ENCODE measurements at regions not wholly inside any gene's neighbourhood (a gene's known extent, or its start where the extent isn't known, plus 50 kb on each side); places are given as distances from the start of the nearest gene placed in this dataset.

DNA sequence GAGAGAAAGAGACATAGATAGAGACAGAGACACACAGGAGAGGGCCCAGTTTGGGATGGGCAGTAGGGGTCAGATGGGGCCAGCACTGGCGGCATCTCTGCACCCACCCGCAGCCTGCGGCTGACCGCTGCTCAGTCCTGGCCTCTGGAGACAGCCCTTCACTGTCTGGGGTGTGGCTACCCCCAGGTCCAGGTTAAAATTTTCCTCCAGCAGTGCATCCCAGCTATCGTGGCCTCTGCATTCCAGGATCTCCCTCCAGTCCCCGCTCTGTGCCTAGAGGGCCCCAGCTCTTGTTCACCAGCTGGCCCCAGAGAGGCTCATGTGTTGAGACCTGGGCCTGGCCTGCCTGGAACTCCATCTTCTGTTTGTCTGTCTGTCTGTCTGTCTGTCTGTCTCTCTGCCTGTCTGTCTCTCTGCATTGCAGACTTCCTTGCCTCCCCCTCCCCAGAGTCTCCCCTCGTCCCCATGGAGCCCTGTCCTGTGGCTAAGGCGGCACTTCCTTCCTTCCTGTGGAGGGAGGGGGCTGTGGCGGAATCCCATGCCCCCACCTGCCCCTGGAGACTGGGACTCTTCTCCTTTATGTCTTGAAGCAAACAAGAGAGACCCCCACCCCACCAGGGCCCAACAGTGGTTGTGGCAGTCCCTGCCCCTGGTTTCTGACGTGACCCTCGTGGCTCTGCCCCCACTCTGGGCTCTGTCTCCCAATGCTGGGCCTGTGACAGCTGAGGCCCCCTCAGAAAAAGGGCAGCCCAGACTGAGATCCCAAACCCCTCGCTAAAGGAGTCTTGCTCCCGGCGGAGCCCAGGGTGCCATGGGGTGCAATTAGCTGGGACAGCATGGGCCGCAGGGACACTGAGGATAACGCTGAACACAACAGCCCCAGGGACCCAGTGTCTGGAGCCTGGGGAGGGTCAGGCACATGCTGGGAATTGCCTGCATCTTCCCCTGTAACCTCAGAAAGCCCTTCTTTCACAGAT lies 241.8 kb downstream of the NPHP4 start:
- DNase-seq (ENCODE audit: low read depth), result no peak

DNA sequence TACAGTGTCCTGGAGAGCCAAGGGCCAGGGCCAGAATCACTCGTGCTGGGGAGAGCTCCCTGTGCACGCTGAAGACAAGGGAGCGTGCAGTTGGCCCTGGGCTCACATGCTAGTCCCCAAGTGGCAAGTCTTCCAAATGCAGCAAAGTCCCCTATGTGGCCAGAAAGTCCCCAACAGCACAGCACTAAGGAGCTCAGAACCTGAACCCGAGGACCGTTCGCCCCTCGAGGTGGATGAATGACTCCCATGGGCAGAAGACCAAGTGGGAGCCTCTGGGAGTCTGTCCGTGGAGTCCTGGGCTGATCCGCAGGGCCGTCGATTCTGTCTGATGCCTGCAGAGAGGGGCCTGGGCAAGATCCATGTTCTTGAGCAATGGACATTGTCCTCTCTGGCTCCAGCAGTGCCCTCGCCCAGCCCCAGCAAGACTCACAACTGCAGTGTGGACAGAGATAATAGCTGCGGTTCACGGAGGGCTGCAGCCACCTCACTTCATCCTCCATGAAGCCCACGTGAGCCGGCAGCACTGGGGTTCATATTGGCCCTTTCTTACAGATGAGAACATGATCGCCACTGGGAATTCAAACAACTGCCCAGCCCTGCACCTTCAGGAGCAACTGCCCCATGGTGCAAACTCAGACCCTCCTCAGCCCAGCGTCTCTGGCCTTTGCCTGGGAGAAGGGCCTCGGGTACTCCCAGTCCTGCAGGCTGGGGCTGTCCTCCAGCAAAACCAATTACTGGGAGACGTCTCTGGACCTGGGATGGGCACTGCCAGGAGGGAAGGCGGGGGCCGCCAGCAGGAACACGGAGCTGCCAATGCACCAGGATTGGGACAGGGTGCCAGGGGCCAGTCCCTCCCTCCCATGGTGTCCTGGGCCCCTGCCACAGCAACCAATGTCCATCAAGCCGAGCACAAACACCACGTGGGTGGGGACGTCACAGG lies 243.7 kb downstream of the NPHP4 start:
- DNase-seq (ENCODE audit: low read depth), result no peak

DNA sequence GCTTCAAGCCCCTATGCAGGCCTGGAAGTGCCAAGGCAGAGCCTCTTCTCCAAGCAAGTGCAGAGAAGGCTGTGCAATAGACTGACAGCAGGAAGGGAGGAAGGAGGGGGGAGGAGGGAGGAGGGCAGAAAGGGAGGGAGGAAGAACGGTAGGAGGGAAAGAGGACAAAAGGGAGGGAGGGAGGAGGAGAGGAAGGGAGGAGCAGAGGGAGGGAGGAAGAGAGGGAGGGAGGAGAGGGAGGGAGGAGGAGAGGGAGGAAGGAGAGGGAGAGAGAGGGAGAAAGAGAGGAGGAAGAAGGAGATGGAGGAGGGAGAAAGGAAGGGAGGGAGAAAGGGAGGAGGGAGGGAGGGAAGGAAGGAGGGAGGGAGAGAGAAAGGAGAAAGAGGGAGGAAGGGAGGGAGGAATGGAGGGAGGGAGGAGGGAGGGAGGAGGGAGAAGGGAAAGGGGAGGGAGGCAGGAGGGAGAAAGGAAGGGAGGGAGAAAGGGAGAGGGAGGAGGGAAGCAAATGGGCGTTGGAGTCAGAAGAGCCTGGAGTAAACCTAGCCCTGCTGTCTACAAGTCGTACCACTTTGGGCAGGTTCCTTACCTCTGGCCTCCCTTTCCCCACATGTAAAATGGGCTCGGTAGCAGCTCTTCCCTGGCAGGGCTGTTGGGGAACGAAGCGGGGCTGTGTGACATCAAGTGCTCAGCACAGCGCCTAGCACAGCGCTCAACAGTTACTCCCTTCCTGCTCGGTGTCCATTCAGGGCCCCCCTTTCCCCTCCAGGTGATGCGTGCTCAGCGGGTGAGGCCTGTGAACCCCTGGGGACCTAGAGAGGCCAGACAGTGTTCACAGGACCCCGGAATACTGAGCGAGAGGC lies 244.6 kb downstream of the NPHP4 start:
- DNase-seq (ENCODE audit: low read depth), result no peak

DNA sequence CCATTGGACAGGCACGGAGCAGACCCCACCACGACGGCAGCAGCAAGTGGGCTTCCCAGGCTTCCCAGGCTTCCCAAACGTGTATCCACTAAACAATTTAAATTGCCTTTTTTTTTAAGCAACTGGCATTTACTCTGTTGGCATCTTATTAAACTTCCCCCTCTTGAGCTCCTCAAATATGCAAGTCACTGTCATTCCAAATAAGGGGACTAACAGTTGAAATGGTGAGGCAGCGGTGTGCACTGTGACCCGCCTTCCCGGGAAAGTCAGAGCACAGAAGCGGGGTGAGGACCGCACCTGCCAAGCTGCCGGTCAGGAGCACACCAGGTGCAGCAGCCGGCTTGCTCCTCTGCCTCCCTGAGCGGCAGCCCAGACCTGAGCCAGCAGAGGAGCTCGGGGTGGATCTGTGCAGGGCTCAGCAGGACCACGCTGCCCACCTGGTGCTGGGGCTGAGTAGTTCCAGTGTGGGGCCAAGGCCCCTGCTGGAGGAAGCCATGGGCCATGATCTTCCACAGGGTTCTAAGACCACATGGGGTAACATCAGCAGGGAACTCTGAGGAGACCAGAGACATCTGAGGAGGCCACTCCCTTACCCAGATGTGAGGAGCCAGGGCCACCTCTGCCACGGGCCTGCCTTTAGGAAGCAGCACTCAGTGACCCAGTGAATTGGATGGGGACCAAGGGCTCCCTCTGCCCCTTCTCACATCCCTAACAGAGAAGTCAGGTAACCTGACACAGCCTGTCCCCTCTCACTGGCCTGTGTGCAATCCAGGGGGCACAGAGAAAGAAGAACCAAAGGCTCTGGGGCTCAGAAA lies 245.4 kb downstream of the NPHP4 start:
- no peak for DNase-seq (ENCODE audit: low read depth)

GRCh38 chr1:5745800-5746610 lies 246.2 kb downstream of the NPHP4 start:
- peak; percentile 28 for DNase-seq (ENCODE audit: low read depth)

DNA sequence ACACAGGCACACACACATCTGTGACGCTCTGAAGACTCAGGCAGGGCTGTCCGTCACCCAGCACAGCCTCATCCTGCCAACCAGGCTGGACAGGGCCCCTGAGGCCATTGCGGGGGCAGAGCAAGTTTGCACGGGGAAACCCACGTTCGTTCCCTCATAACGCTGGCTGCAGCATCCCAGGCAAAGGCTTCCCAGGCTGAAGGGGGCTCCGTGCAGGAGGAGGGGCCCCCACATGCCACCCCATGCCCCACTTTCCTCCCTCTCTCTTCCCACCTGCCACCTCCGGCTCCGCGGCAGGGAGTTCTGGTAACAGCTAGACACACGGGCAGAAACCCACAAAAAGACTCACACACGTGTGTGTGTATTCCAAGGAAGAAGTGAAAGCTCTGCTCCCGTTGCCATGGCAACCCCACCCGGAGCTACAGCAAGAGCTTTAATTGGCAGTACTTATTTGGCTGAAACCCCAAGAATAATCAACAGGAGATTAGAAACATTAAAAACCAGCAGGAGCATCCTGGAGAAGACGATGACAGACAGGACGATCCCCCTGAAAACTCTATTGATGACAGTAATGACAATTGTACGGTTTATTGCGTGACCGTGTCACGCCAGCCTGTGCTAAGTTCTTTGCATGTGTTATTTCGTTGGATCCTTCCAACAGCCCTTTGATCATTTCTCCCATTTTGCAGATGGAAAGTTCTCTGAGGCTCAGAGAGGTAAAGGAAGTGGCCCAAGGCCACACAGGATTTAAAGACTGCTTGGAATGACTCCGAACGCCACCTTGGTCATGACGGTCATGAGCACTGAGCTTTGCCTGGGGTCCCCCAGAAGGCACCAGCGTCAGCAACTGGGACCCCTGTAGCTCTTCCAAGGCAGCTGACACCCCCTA lies 247.1 kb downstream of the NPHP4 start:
- no peak for DNase-seq (ENCODE audit: low read depth)

DNA sequence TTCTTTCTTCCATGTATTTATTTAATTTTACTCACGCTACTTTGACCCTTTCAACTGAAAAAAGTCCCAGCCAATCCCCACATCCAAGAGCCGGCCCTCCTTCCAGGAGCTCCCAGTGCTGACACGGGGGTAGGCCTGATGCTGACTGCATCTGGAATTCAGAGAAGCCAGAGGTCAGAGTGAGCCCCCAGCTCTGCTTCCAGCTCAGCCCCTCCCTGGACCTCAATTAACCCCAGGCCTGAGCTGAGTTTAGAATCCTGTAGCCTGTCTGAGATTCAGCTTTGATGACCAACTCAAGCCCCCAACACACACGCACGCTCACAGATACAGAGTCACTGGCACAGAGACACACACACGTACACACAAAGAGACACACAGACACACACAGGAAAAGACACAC lies 247.9 kb downstream of the NPHP4 start:
- no peak for DNase-seq (ENCODE audit: low read depth)

DNA sequence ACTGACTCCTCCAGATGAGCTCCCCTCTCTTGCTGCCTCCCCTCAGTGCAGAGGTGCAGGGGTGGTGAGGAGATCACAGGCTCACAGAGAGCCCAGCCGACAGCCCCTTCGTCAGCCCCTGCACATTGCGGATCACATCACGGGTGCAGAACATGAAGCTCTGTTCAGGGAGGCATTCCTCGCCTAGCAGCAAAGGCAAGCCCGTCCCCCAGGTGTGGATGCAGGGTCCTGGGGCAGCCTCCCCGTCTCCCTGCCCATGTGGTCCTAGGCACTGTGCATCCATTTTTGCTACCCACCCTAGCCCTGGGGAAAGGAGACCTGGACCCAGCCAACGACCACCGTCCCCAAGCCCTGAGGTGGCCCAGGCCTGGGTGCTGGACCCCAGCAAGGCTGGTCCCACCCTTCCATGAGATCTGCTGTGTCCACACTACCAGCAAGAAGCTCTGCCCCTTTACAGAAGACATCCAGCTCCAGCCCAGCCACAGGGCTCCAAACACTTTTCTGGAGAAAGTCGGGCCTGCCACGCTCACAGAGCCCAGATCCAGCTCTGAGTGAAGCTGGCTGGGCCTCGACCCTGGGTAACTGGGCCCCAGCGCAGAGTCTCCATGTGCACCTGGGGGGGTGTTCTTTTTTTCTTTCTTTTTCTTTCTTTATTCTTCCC lies 248.7 kb downstream of the NPHP4 start:
- no peak for DNase-seq (ENCODE audit: low read depth)

DNA sequence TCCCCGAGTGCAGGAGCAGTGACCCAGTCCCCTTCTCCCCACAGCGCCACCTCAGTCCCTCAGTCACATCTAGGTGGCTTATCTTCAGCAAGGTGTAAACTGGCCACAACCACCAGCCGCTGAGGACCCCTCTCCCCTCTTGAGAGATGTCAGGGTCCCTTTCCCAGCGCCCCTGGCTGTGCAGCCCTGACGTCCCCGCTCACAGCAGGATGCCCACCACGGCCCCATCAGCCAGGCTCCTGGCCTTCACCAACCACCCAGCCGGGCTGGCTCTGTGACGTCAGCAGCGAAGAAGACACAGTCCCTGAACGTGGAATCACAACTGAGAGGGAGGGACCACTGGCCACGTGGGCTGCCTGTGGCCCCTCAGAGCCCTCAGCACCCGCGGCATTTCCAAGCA lies 249.4 kb downstream of the NPHP4 start:
- DNase-seq (ENCODE audit: low read depth), result no peak

GRCh38 chr1:5742032-5742431 lies 250.2 kb downstream of the NPHP4 start:
- no peak for DNase-seq (ENCODE audit: low read depth)

DNA sequence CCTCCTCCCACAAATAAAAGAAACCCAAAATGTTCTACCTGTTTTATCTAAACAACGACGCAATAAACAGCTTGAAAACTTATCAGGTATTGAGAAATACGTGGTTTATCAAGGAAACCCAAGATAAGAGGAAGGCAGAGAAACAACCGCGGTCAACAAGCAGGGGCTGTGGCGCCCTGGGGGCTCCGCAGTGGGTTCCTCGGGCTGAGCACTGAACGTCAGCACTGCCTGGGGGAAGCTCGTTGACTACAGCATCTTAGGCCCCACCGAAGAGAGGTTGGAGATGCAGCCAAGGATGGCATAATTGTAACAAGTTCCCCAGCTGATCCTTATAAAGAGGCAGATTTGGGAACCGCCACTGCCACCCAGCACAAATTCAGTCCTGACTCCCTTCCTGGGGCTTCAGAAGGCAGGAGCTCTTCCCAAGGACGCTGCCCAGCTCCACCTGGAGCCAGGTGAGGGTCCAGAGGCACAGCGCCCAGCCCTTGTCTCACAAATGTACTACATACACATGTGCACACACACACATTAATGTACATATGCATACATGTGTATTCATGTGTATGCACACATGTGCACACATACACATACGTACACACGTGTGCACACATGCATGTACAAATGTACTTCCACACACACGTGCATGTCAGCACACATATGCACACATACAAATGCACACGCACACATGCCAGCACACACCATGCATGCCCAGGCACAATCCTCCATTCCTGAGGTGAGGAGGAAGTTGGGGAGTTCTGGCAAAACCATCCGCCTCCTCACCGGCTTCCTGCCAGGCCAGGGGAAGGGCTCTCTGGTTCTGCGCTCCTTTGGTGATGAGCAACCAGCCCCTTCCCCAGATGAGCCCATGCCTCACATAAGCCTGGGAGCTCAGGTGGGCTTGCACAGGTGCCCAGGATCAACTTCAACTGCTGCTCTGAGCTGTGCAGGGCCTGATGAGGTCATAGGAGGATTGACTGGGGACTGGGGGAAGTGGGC lies 251.1 kb downstream of the NPHP4 start:
- no peak for DNase-seq (ENCODE audit: low read depth)

DNA sequence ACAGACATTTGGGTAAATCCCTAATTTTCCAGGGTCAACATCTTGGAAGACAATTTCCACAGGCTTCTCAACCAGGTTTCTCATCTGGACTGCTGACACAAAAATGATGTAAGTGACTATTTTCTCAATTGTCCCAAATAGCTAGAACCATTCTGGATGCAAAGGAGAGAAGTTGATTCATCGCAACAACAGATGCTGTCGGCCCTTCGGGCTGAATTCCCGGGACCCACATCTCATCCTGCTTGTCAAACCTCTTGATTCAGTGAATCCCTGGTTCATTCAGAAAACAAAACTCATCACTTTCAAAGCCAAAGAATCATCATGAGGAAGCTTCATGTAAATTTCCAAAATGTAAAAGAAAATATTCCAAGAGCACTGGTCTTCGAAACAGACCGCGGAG lies 251.8 kb downstream of the NPHP4 start:
- DNase-seq (ENCODE audit: low read depth), result no peak

DNA sequence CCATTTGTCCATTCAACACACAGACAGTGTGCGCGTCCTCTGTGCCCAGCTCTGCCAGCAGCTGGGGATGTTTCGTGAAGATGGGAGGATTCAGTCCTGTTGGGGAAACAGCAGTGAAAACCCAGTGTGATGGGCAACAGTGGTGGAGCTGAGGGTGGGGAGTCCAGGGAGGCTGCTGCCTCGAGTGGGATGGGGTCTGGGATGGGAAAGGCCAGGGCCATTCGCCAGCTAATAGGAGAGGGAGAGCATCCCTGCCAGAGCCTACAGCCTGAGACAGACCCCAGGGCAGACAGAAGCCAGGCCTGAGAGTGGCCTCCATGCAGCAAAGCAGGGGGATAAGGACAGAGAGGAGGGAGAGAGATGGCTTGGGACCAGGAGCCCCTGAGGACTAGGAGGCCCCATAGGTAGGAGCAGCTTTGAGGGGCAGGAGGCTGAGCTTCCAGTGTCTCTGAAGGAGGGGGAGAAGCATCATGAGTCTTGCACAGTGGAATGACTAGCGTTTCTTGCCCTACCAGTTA lies 252.6 kb downstream of the NPHP4 start:
- no peak for DNase-seq (ENCODE audit: low read depth)

DNA sequence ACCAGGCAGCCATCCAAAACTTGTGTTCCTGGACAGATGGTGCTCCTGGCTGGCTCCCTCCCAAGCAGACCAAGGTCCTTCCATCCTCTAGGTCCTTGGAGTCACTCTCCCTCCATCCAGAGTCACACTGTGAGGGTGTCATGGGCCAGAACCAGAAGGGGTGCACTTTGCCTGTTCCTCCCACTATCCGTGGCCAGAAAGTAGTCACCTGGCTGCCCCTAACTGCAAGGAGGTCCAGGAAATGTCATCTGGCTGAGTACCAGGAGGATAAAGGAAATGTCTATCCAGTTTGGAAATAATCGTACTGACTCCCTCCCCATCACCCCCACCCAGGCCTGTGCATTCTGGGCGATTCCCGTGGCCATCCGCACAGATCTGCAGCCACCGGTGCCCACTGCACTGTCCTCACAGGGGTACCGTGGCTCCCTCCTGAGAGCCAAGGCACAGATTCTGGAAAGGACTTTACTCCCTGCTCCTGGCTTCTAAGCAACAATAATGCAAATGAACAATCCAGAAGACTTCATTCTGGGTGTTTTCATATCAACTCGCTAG lies 253.2 kb downstream of the NPHP4 start:
- no peak for DNase-seq (ENCODE audit: low read depth)

DNA sequence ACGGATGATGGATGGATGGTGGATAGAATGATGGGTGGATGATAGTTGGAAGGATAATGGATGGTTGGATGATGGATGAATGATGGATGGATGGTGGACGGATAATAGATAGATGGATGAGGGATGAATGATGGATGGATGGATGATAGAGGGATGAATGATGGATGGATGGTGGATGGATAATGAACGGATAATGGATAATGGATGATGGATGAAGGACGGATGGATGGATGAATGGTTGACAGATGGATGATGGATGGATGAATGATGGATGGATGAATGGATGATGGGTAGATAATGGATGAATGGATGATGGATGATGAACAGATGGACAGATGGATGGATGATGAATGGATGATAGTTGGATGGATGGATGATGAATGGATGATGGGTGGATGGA lies 255.1 kb downstream of the NPHP4 start:
- DNase-seq (ENCODE audit: low read depth), result no peak

- DNase-seq (ENCODE audit: low read depth), result no peak
These were observed 257.2 kb downstream of the NPHP4 start for GRCh38 chr1:5734996-5735395.

DNA sequence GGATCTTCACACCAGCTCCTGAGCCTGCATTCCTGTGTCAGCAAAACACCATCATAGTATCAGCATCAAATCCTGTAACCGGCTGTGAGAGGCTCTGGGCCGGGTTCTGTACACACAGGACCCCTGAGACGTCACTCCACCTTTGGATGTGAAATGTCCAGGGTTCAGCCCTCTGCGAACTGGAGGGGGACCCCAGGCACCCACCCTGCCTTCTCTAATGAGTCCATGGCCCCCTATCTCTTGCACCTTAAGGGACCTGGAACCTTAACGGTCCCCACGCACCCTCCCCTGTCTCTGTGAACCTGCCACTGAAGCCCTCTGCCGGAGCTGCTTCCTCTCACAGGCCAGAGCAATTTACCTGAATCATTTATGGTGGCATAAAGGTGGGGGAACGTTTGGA lies 257.8 kb downstream of the NPHP4 start:
- no peak for DNase-seq (ENCODE audit: low read depth)
